Fibroblast of skin of right biceps (primary cell): ENCODE measurements at regions not wholly inside any gene's neighbourhood (a gene's known extent, or its start where the extent isn't known, plus 50 kb on each side); places are given as distances from the start of the nearest gene placed in this dataset.
A peak's percentile ranks its signal among the peaks of the same experiment; 100 is the strongest.

Source experiments
- DNase-seq: peaks from one replicate; pipeline ENCODE4 v3.0.0-alpha.2; 2013

DNA sequence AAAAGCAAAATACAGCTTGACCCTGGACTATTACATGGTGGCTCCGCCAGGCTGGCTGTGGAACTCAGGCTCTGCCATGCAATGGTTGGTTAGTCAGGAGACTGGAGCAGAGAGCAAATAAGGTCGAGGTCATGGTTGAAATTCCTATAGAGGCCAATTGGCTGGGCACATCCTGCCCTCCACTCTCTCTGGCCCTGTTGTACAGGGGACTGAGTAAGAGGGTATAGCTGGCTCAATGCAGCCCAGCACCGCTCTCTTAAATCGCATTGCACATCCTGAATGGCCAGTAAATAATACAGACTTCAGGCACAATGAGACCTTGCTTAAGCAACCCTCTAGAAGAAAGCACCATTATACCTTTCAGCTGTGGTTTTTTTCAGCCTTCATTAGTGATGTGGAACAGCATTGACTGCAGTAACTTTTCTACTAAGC, 59.3 kb upstream of the PPP2R5A start:
- no peak for DNase-seq

DNA sequence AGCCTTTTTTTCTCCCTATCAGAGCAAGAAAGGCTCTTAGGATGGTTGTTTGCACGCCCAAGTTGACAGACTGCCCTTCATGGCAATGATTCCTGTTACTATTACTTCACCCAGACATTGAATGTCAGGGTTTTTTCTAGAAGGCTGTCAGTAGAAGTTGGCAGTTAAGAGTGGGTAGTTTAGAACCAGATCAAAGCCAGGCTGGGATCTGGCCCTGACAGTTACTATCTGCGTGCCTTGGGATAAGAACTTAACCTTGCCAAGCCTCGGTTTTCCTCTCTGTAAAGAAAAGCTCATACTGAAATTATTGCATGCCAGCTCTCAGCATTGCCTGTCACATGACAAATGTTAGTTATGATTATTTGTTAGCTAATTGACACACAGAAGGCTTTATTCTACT, 58.7 kb upstream of the PPP2R5A start:
- DNase-seq: no peak

DNA sequence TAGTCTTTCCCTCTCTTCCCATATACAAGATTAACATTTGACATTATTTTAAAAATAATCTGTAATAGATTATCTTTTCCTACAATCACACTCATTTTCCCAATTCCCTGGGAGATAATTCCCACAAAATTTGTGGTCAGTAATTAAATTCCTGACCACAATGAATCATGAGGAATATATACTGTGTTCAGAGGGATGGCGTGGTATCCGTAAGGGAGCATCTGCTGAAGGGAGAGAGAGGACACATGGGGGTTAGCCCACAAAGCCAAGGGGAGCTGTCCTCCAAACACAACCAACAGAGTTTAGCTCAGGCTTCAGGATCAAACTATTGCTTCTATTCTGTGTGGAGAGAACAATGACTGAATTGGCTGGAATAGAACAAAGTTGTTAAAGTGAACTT, 57.1 kb upstream of the PPP2R5A start:
- DNase-seq: peak; percentile 69

DNA sequence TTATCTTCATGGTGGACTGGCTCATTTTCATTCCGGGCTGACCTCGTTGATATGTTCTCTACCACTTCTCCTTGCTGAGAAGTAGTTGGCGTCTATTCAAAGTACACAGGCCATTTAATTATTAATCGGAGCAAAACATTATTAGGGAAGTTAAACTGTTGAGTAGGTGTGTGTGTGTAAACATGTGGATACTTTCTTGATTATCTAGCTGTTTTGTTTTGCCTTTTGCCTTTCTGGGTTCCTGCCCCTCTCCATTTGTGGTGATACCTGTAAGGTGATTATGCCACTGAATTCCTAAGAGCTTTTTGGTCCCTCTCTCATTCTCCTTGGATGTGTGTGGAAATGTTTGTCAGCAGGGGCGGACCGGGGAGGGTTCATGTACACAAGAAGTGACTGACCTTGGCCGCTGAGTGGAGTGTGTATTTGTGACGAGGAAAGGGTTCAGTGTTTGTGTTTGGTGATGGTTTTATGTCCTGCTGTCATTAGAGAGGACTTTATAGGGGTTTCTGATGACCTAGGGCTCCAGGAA, 56.6 kb upstream of the PPP2R5A start:
- no peak for DNase-seq

DNA sequence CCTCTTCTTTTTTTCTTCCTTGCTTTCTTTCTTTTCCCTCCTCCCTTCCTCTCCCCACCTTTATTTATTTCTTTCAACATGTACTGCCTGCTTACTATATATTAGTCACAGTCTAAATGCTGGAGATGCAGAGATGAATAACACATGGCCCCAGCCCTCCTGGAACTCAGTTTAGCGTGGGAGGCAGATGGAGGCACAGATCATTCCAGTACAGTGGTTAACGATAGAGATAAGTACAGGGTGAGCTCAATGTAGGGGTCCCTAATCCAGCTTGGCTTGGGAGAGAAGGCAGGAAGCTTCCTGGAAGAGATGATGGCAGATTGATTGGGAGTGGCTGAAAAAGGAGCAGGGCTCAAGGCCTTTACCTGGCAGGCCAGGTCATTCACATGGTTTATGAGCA, 55.6 kb upstream of the PPP2R5A start:
- peak; percentile 79 for DNase-seq

DNA sequence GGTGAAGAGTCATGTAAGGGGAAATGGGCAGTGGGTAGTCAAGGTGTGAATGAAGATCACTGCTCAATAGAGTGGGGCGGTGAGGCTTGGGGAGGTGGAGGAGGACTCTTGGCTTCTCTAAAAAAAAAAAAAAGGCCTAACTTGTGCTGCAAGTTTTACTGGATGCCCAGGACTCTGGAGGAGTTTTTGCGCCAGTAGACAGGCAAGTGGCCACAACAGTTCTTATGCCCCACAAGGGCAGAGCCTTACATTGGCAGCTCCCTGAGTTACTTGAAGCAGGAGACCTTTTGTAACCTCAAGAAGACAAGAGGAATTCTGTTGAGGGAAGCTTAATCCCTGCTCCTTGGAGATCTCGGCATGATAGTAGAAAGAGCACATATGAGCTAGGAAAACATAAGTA, 54.9 kb upstream of the PPP2R5A start:
- DNase-seq: no peak

DNA sequence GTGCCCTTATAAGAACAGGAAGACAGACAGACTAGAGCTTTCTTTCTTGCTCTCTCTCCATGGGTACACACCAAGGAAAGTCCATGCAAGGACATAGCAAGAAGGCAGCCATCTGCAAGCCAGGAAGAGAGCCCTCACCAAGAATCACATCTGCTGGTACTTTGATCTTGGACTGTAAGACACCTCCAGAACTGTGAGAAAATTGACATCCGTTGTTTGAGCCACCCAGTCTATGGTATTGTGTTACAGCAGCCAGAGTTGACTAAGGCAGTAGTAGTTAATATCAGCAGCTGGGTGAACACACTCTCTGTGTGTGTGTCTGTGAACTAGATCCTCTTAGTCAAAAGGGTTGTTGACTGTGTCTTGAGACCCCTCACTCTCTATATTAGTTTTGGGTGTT, 53.8 kb upstream of the PPP2R5A start:
- no peak for DNase-seq

DNA sequence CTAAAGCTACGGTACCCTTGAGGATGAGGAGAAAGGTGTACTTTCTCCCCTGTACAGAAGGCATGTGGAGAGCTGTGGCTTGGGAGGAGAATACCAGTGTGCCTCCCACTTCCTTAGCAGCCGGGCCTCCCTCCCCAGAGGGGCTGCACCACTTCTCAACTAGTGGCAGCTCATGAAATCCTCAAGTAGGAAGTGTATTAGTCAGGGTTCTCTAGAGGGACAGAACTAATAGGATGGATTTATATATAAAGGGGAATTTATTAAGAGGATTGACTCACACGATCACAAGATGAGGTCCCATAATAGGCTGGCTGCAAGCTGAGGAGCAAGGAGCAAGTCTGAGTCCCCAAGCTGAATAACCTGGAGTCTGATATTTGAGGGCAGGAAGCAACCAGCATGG, 53.1 kb upstream of the PPP2R5A start:
- no peak for DNase-seq

DNA sequence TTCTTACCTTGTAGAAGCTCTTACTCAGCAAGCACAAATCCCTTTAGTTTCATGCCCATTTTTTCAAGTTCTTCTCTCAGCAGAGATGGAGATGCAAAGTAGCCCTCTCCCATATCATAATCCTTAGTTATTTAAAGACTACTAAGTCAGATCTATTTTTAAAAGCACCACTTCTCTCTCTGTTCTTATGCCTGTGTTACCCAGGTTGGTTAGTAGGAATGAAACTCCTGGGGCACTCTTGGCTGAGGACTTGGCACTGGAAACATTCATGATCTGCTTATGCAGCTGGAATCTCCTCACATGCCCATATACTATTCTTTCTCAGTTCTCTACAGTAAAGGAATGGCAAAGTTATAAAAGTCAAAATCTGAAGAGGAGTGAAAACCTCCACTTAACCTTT, 51.9 kb upstream of the PPP2R5A start:
- no peak for DNase-seq

DNA sequence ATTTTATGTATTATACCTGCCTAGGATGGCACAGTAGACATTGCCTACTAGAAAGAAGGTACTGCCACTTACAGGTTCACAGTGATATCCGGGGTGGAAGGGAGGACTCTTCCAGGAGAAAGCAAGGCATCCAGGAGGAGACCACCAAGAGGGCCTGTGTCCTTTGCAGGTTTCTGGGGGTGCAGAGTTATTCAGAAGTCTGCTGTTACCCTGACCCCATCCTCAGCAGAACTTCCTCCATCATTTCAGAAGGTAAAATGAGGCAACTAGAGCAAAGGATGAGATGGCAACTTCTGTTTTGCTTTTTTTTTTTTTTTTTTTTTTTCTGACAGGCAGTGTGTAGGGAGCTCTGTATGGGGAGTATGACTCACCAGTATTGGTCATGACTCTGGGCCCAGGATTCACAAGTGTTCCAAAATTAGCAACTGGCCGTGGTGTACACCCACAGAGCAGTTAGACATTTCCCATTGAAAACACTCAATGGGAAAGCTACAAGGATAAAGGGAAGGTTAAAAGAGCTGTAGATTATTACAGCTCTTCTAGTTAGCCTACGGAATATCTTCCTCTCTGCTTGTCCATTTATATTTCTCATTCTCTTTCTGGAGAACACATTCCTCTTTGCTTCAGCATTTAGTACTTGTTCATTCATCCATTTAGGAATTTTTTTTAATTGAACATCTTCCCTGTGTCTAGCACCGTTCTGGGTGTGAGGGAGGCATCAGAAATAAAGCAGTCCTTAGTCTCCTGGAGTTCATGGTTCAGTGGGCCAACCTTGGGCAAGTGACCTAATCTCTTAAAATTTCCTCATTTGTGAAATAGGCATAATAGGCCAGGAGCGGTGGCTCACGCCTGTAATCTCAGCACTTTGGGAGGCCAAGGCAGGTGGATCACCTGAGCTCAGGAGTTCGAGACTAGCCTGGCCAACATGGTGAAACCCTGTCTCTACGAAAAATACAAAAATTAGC, 50.5 kb upstream of the PPP2R5A start:
- DNase-seq: peak; percentile 96
